DOHH2 (cell line): ENCODE measurements at regions not wholly inside any gene's neighbourhood (a gene's known extent, or its start where the extent isn't known, plus 50 kb on each side); places are given as distances from the start of the nearest gene placed in this dataset.
A peak's percentile ranks its signal among the peaks of the same experiment; 100 is the strongest.

Source experiments
- H3F3A ChIP-seq: fragments of 200-600 bp; sonication (generic), shearing (Covaris generic); 2 replicates; pipeline ENCODE4 v1.6.0; 2016; ENCODE audit warnings: antibody characterized with exemption, mild to moderate bottlenecking; ENCODE audit not compliant: control insufficient read depth, insufficient read depth
- H3K27ac ChIP-seq: fragments of 200-600 bp; sonication (generic); 2 replicates; pipeline ENCODE4 v1.5.1; 2014; ENCODE audit warnings: low read depth, mild to moderate bottlenecking, low read length, moderate library complexity
- H3K27me3 ChIP-seq: fragments of 200-600 bp; sonication (generic); 2 replicates; pipeline ENCODE4 v1.6.1; 2014; ENCODE audit warnings: mild to moderate bottlenecking, low read length, mixed read lengths; ENCODE audit not compliant: control insufficient read depth
- H3K36me3 ChIP-seq: fragments of 200-600 bp; sonication (generic); 2 replicates; pipeline ENCODE4 v1.6.1; 2014; ENCODE audit warnings: mild to moderate bottlenecking, low read length, moderate library complexity, mixed read lengths; ENCODE audit not compliant: control insufficient read depth
- H3K4me1 ChIP-seq: fragments of 200-600 bp; sonication (generic); 2 replicates; pipeline ENCODE4 v1.6.1; 2014; ENCODE audit warnings: mild to moderate bottlenecking, low read length, mixed read lengths; ENCODE audit not compliant: control insufficient read depth
- H3K4me2 ChIP-seq: fragments of 200-600 bp; sonication (generic); 2 replicates; pipeline ENCODE4 v1.6.0; 2014; ENCODE audit warnings: mild to moderate bottlenecking, low read length, moderate library complexity
- H3K4me3 ChIP-seq: fragments of 200-600 bp; sonication (generic); 2 replicates; pipeline ENCODE4 v1.5.1; 2014; ENCODE audit warnings: mild to moderate bottlenecking, low read length, mixed read lengths
- H3K79me2 ChIP-seq: fragments of 200-600 bp; sonication (generic); 2 replicates; pipeline ENCODE4 v1.6.1; 2014; ENCODE audit warnings: mild to moderate bottlenecking, low read length, mixed read lengths; ENCODE audit not compliant: control insufficient read depth
- H3K9me2 ChIP-seq: fragments of 200-600 bp; sonication (generic); replicated peaks from 2 replicates; pipeline ENCODE4 v1.6.1; 2014; ENCODE audit warnings: mild to moderate bottlenecking, low read length, mixed read lengths; ENCODE audit not compliant: control insufficient read depth
- H3K9me3 ChIP-seq: fragments of 200-600 bp; sonication (generic); 2 replicates; pipeline ENCODE4 v1.6.1; 2014; ENCODE audit warnings: antibody characterized with exemption, low read length, mixed read lengths; ENCODE audit not compliant: control insufficient read depth, insufficient read depth
- H4K20me1 ChIP-seq: fragments of 200-600 bp; sonication (generic); 2 replicates; pipeline ENCODE4 v1.6.0; 2014; ENCODE audit warnings: low read depth, mild to moderate bottlenecking, antibody characterized with exemption, low read length, moderate library complexity; ENCODE audit not compliant: control insufficient read depth, insufficient read depth
- EZH2phosphoT487 ChIP-seq: fragments of 200-600 bp; sonication (generic); IDR thresholded peaks from 2 replicates; pipeline ENCODE4 v1.6.1; 2017; ENCODE audit warnings: borderline replicate concordance, mild to moderate bottlenecking, antibody characterized with exemption, low read length, moderate library complexity, mixed read lengths
- TF ChIP-seq, protein P1 (sequence below): fragments of 200-600 bp; sonication (generic); IDR thresholded peaks from one replicate; pipeline ENCODE4 v1.5.1; 2014; ENCODE audit warnings: antibody characterized with exemption, mild to moderate bottlenecking, low read depth, low read length; ENCODE audit not compliant: poor library complexity, severe bottlenecking

DNA sequence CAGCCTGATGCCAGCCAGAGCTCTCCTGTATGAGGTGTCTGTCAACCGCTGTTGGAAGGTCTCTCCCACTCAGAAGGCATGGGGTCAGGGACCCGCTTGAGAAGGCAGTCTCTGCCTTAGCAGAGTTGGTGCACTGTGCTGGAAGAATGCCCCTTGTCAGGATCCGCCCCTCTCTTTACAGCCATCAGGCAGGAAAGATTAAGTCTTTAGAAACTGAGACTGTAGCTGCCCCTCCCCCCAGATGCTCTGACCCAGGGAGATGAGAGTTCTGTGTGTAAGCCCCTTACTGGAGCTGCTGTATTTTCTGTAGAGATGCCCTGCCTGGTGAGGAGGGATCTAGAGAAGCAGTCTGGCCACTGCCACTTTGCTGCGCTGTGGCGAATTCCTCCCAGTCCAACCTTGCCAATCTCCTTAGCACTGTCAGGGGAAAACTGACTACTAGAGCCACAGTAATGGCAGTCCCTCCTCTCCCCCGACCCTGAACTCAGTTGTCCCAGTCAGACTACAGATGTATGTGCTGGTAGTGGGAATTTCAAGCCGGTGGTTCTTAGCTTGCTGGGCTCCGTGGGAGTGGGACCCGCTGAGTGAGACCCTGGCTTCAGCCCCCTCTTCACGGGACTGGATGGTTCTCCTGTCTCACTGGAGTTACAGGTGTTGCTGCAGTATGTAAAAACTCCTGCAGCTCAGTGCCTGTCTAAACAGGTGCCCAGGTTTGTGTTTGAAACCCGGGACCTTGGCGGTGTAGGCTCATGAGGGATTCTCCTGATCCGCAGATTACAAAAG, 285.5 kb upstream of the ZWINT start:
- Histone ChIP-seq H3K27me3 (no peaks in the 10 kb centered on the region), H3K4me3 (no peak overlapping the region), H3K9me2 (no peaks in the 10 kb centered on the region), H3K9me3 (peaks cover 4% of the 10 kb centered on the region; the same call in 1 of the 2 replicates), H3K4me1 (no peaks in the 10 kb centered on the region), H3K27ac (no peak overlapping the region), H4K20me1 (no peaks in the 10 kb centered on the region), H3K79me2 (no peaks in the 10 kb centered on the region), H3K36me3 (no peaks in the 10 kb centered on the region), H3F3A (no peaks in the 10 kb centered on the region), H3K4me2 (no peak overlapping the region)
- TF ChIP-seq, protein P1, sequence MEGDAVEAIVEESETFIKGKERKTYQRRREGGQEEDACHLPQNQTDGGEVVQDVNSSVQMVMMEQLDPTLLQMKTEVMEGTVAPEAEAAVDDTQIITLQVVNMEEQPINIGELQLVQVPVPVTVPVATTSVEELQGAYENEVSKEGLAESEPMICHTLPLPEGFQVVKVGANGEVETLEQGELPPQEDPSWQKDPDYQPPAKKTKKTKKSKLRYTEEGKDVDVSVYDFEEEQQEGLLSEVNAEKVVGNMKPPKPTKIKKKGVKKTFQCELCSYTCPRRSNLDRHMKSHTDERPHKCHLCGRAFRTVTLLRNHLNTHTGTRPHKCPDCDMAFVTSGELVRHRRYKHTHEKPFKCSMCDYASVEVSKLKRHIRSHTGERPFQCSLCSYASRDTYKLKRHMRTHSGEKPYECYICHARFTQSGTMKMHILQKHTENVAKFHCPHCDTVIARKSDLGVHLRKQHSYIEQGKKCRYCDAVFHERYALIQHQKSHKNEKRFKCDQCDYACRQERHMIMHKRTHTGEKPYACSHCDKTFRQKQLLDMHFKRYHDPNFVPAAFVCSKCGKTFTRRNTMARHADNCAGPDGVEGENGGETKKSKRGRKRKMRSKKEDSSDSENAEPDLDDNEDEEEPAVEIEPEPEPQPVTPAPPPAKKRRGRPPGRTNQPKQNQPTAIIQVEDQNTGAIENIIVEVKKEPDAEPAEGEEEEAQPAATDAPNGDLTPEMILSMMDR: no peak
- TF ChIP-seq EZH2phosphoT487: no peak

DNA sequence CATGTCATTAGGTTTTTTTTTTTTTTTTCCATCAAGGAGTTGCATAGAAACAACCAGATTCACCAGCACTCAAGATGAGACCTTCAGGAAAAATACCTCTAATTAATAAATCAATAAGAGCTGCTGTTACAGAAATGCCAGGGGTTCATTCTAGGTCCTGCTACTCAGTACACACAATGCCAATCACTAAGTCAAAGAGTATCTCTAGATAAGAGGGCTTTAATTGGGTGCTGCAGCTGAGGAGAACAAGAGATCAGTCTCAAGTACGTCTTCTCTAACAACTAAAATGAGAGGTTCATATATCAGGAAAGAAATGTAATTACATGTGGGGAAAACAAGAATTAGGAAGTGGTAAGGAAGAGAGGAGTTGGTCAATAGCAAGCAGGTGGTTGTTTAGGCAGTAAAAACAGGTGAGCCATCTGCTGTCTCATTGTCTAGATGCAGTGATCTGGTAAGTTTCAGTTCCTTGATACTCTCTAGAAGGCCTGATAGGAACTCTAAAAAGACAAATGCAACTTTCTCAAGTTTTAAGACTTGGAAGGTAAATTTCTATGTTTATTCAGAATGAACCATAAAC, 272.9 kb upstream of the ZWINT start:
- peaks cover 48% of the 10 kb centered on the region for H3K4me1 ChIP-seq
- peak overlapping the region; percentile 57 for H3K4me3 ChIP-seq

DNA sequence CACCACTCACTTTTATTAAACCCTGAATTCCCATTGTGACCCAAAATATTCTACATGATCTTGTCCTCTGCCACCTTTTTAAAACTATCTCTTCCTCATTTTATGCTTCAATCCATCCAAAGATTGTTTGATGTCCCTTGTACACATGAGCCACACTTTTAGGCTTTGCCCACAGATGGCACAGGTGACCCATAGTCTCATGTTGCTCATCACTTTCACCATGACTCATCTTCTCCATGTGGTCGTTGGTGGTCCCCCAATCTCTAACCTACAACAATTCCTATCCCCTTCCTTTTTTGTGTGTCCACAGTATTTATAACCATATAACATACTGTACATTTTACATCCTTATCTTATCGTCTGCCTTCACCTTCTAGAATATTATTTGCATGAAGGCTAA, 271.5 kb upstream of the ZWINT start:
- no peaks in the 10 kb centered on the region for H3K27me3 ChIP-seq
- TF ChIP-seq, protein P1: no peak
- TF ChIP-seq EZH2phosphoT487: no peak
- no peak overlapping the region for H3K4me3 ChIP-seq
- H3K4me2 ChIP-seq: peak overlapping the region; percentile 9
- no peaks in the 10 kb centered on the region for H3K79me2 ChIP-seq
- no peaks in the 10 kb centered on the region for H3K36me3 ChIP-seq
- no peaks in the 10 kb centered on the region for H4K20me1 ChIP-seq
- no peak overlapping the region for H3K27ac ChIP-seq
- H3F3A ChIP-seq: peaks cover 14% of the 10 kb centered on the region
- no peaks in the 10 kb centered on the region; the same call in 1 of the 2 replicates for H3K9me3 ChIP-seq
- H3K4me1 ChIP-seq: peaks cover 51% of the 10 kb centered on the region
- no peaks in the 10 kb centered on the region for H3K9me2 ChIP-seq

More for the DNA sequence above, 272.9 kb upstream of the ZWINT start:
- H3K4me2 ChIP-seq: peak overlapping the region; percentile 75
- no peaks in the 10 kb centered on the region for H4K20me1 ChIP-seq
- peak overlapping the region; percentile 93 for H3K27ac ChIP-seq
- H3K79me2 ChIP-seq: no peaks in the 10 kb centered on the region
- H3K36me3 ChIP-seq: no peaks in the 10 kb centered on the region
- H3F3A ChIP-seq: peaks cover 14% of the 10 kb centered on the region
- TF ChIP-seq, protein P1: no peak
- no peak for TF ChIP-seq EZH2phosphoT487
- no peaks in the 10 kb centered on the region; the same call in 1 of the 2 replicates for H3K9me3 ChIP-seq
- no peaks in the 10 kb centered on the region for H3K9me2 ChIP-seq
- no peaks in the 10 kb centered on the region for H3K27me3 ChIP-seq
